GM18507 (cell line): ENCODE measurements at regions not wholly inside any gene's neighbourhood (a gene's known extent, or its start where the extent isn't known, plus 50 kb on each side); places are given as distances from the start of the nearest gene placed in this dataset.
A peak's percentile ranks its signal among the peaks of the same experiment; 100 is the strongest.

Source experiments
- DNase-seq: peaks from one replicate; pipeline ENCODE4 v3.0.0; 2011; ENCODE audit warnings: low read depth; ENCODE audit not compliant: insufficient read length; ENCODE audit errors: extremely low spot score
- FAIRE-seq: peaks from 2 replicates; lab custom pipeline; 2011; peaks lifted over from hg19 to GRCh38; lab: Jason Lieb, UNC

- FAIRE-seq: peak; percentile 86
- DNase-seq: no peak
Measured at GRCh38 chr1:93749894-93750301, 68.3 kb upstream of the BCAR3 start.

DNA sequence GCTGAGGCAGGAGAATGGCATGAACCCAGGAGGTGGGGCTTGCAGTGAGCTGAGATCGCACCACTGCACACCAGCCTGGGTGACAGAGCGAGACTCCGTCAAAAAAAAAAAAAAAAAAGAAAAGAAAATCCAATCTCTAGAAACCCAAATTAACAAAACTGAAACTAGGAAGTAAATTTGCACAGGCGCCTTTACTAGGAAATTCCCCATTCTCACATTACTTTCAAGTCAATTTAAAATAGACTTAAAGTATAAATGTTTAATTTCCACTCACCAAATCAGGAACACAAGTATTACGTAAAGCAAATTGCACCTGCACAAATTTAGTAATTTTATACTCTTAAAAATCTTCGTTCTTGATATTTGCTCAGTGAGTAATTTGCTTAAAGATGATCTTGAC lies 67.8 kb upstream of the BCAR3 start:
- FAIRE-seq (no peak), DNase-seq (no peak)

- DNase-seq (no peak), FAIRE-seq (no peak)
Measured at GRCh38 chr1:93746021-93746812, 64.6 kb upstream of the BCAR3 start.

GRCh38 chr1:93744299-93744988 lies 62.8 kb upstream of the BCAR3 start:
- DNase-seq: no peak
- peak; percentile 79 for FAIRE-seq

DNA sequence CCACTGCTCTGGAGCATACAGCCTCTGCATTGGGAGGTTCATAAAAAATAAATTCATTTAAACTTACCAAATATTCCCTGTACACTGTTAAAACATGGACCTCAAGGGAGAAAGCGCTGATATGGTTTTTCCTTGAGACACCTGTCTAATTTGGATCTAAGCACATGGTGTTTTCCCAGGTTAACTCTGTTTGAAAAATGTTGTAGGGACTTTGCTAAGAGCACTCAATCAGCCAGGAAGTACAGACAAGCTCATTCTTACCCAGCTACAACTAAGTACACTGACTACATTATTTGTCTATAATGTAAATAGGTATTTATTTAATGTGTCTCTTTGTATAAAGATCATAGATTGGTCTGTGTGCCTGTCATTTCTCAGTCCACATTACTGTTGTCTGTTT lies 61.8 kb upstream of the BCAR3 start:
- no peak for FAIRE-seq

GRCh38 chr1:93740601-93741031 lies 59.0 kb upstream of the BCAR3 start:
- DNase-seq: no peak
- no peak for FAIRE-seq

More for the DNA sequence above, 61.8 kb upstream of the BCAR3 start:
- DNase-seq: no peak

GRCh38 chr1:93740157-93740556 lies 58.5 kb upstream of the BCAR3 start:
- no peak for FAIRE-seq

DNA sequence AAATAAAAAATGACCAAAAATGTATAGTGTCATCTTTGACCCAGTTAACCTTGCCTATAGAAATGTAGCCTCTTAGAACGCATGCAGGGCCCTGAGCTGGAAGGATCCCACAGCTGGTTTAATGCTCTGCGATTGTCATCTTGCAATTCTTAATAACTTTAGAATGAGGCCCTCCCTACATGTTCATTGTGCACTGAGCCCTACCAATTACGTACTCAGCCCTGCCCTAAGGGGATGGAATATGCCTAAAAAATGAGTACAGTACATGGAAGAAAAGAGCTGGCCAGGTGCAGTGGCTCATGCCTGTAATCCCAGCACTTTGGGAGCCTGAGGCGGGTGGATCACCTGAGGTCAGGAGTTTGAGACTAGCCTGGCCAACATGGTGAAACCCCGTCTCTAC lies 57.8 kb upstream of the BCAR3 start:
- FAIRE-seq (no peak), DNase-seq (no peak)

More at GRCh38 chr1:93740157-93740556, 58.5 kb upstream of the BCAR3 start:
- no peak for DNase-seq

DNA sequence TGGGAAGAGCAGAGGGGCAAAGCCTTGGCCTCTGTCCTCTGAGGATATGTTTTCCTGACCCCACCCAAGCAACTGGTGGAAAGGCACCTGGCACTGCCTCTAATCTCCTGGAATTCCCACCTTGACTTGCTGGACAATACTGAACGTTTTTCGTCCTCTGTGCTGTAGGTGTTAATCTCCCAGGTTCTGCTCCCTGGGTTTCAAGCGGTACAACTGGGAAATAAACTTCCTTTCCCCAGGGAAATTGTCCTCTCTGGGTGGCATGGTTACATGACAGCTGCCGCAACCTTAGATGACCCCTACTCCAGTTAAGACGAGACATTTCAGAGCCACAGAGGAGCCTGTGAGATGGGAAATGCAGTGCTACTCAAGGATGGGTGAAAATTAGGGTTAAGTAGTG lies 57.3 kb upstream of the BCAR3 start:
- FAIRE-seq (no peak), DNase-seq (no peak)

GRCh38 chr1:93738075-93738622 lies 56.5 kb upstream of the BCAR3 start:
- no peak for DNase-seq
- no peak for FAIRE-seq

DNA sequence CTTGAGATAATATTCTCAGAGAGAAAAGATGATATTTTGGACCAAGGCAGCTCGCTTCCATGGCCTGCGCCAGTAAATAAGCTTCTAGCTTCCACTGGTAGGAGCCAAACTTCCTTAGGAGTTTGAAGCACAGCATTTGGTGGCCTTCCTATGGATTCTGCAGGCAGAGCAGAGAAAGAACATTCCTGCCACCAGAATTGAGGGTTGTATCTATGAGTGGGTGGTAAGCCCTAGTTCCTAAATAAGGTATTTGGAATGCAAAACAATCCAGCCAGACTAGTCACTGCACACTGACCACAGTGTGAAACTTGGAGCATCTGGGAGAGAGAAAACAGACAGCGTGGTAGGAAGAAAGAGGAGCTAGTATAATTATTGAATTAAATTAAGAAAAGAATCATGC lies 54.1 kb upstream of the BCAR3 start:
- no peak for FAIRE-seq

DNA sequence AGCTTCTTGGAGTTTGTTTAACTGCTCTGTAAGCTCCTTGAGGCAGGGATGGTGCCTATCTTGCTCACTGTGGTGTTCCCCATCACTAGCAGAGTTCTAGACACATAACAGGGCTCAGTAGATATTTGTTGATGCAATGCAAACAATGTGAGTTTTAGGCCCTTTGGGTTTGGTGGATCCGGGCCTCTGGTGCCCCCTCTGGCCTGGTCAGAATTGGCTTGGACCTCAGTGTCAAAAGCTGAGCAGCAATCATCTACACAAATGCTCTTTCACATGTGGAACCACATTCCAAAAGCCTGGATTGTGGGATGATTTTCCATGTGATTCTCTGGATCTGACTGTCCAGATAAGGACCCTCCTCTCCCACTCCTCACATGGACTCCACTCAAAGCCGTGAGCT lies 53.4 kb upstream of the BCAR3 start:
- FAIRE-seq: no peak
- DNase-seq: no peak

More for the DNA sequence above, 54.1 kb upstream of the BCAR3 start:
- DNase-seq: no peak

- DNase-seq (no peak), FAIRE-seq (no peak)
Measured at GRCh38 chr1:93733340-93733739, 51.7 kb upstream of the BCAR3 start.

DNA sequence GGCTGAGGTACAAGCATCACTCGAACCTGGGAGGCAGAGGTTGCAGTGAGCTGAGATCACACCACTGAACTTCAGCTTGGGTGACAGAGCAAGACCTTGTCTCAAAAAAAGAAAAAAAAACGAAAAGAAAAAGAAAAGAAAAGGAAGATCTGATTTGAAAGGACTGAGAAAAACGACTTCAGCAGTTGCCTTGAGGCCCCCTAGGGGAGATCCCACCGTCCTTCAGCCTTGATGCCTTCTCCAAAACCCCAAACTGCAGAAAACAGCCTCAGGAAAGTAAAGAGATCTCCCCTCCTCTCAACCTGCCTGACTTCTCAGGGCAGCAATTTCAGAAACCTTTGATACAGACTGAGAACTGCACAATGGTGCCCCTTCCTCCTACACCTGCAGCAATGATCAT lies 50.9 kb upstream of the BCAR3 start:
- no peak for FAIRE-seq
- DNase-seq: no peak
